ENCODE measurements at regions not wholly inside any gene's neighbourhood (a gene's known extent, or its start where the extent isn't known, plus 50 kb on each side); places are given as distances from the start of the nearest gene placed in this dataset.

DNA sequence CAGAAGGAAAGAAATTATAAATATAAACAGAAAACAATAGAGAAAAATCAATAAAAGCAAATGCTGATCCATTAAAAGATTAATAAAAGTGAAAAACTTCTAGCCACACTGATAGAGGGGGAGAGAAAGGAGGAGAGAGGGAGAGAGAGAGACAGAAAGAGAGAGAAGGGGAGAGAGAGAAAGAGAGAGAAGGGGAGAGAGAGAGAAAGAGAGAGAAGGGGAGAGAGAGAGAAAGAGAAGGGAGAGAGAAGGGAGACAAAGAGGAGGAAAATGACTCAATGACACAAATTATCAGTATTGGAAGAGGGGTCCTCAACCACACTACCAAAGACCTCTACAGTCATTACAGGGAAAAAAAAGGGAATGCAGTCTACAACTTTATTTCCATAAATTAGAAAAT, 94.4 kb upstream of the VIPR2 start:
- H3K9me3 Mint-ChIP-seq, result no peaks in the 10 kb centered on the region
- H3K27me3 Mint-ChIP-seq (ENCODE audit: low read depth), result peaks cover 24% of the 10 kb centered on the region
- H3K4me1 Mint-ChIP-seq (ENCODE audit: low read depth), result no peaks in the 10 kb centered on the region
- ATAC-seq (no peak), DNase-seq (no peak)
- no peaks in the 10 kb centered on the region for H3K36me3 Mint-ChIP-seq (ENCODE audit: insufficient read depth)
- no peak overlapping the region for H3K4me3 Mint-ChIP-seq

DNA sequence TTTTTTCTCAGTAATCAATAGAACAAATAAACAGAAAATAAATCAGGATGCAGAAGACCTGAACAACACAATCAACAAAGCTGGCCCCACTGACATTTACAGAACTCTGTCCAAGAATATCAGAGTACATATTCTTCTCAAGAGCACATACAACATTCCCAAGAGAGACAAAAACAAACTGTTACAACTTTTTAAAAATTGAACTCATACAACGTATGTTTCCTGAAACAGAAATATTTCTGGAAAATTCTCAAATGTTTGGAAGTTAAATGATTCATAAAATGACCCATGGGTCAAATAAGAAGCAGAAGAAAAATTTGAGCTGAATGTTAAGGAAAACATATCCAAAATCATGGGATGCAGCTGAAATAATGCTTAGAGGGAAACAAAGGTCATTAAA, 93.9 kb upstream of the VIPR2 start:
- Mint-ChIP-seq H3K9me3 (no peaks in the 10 kb centered on the region), H3K4me3 (no peak overlapping the region), H3K4me1 (ENCODE audit: low read depth) (no peaks in the 10 kb centered on the region), H3K27me3 (ENCODE audit: low read depth) (peaks cover 23% of the 10 kb centered on the region), H3K36me3 (ENCODE audit: insufficient read depth) (no peaks in the 10 kb centered on the region)
- no peak for DNase-seq
- no peak for ATAC-seq

- Mint-ChIP-seq H3K27me3 (ENCODE audit: low read depth) (peaks cover 21% of the 10 kb centered on the region), H3K4me3 (no peak overlapping the region), H3K36me3 (ENCODE audit: insufficient read depth) (no peaks in the 10 kb centered on the region), H3K4me1 (ENCODE audit: low read depth) (no peaks in the 10 kb centered on the region), H3K9me3 (no peaks in the 10 kb centered on the region)
- ATAC-seq, result no peak
- DNase-seq, result no peak
These were observed 92.5 kb upstream of the VIPR2 start for GRCh38 chr7:159237022-159237653.

DNA sequence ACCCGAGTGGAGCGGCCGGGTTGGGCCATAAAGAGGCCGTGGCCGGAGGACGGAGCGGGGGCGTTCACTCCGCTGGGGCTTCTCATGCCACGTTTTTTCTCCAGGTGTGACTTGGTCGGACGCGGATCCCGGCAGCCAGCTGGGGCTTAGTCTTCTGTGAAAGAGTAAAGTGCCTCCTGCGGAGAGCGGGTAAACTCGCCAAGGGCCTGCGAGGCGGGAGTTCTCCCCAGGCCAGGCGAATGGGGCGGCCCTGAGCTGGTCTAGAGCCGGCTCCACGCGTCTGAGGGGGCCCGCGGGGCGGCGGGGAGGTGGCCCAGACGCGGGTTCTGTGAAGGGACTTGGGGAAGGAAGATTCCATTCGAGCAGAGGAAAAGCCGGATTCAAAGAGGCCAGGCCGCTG, 86.3 kb upstream of the VIPR2 start:
- Mint-ChIP-seq H3K27me3 (ENCODE audit: low read depth) (peaks cover 3% of the 10 kb centered on the region), H3K36me3 (ENCODE audit: insufficient read depth) (no peaks in the 10 kb centered on the region), H3K4me1 (ENCODE audit: low read depth) (no peaks in the 10 kb centered on the region), H3K9me3 (no peaks in the 10 kb centered on the region), H3K4me3 (no peak overlapping the region)
- DNase-seq, result no peak
- no peak for ATAC-seq

- Mint-ChIP-seq H3K4me1 (ENCODE audit: low read depth) (no peaks in the 10 kb centered on the region), H3K9me3 (no peaks in the 10 kb centered on the region), H3K27me3 (ENCODE audit: low read depth) (no peaks in the 10 kb centered on the region), H3K36me3 (ENCODE audit: insufficient read depth) (no peaks in the 10 kb centered on the region), H3K4me3 (no peak overlapping the region)
- no peak for ATAC-seq
- DNase-seq, result no peak
These were observed 85.2 kb upstream of the VIPR2 start for GRCh38 chr7:159229683-159230475.

DNA sequence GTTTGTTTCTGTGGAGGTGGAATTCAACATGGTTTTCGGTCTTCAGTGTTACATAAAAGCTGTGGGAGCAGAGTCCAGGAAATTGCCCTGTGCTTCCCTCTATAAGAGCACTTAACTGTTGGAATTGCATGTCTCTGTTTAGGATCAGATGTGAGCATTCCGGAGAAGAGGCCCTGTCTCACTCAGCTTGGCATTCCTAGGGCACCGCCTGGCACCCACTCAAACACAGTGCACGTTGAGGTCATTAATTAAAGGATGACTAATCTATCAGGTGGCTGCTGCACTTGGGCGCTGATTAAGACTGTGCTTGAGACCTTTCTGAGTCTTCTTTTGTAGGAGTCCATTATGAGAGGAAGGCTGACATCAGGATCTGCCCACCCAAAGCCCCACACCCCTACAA, 82.8 kb upstream of the VIPR2 start:
- no peaks in the 10 kb centered on the region for H3K36me3 Mint-ChIP-seq (ENCODE audit: insufficient read depth)

GRCh38 chr7:159226011-159226702, 81.5 kb upstream of the VIPR2 start:
- no peaks in the 10 kb centered on the region for H3K4me1 Mint-ChIP-seq (ENCODE audit: low read depth)
- DNase-seq, result no peak
- ATAC-seq, result no peak
- H3K27me3 Mint-ChIP-seq (ENCODE audit: low read depth), result no peaks in the 10 kb centered on the region
- no peaks in the 10 kb centered on the region for H3K36me3 Mint-ChIP-seq (ENCODE audit: insufficient read depth)
- no peaks in the 10 kb centered on the region for H3K9me3 Mint-ChIP-seq
- H3K4me3 Mint-ChIP-seq, result no peak overlapping the region

More for the DNA sequence above, 82.8 kb upstream of the VIPR2 start:
- DNase-seq, result no peak
- no peak overlapping the region for H3K4me3 Mint-ChIP-seq
- no peak for ATAC-seq
- H3K27me3 Mint-ChIP-seq (ENCODE audit: low read depth), result no peaks in the 10 kb centered on the region
- H3K4me1 Mint-ChIP-seq (ENCODE audit: low read depth), result no peaks in the 10 kb centered on the region
- H3K9me3 Mint-ChIP-seq, result no peaks in the 10 kb centered on the region

GRCh38 chr7:159218607-159219006, 73.9 kb upstream of the VIPR2 start:
- Mint-ChIP-seq H3K4me1 (ENCODE audit: low read depth) (no peaks in the 10 kb centered on the region), H3K9me3 (no peaks in the 10 kb centered on the region), H3K36me3 (ENCODE audit: insufficient read depth) (no peaks in the 10 kb centered on the region), H3K4me3 (no peak overlapping the region), H3K27me3 (ENCODE audit: low read depth) (peaks cover 6% of the 10 kb centered on the region)
- ATAC-seq, result no peak
- DNase-seq, result no peak

DNA sequence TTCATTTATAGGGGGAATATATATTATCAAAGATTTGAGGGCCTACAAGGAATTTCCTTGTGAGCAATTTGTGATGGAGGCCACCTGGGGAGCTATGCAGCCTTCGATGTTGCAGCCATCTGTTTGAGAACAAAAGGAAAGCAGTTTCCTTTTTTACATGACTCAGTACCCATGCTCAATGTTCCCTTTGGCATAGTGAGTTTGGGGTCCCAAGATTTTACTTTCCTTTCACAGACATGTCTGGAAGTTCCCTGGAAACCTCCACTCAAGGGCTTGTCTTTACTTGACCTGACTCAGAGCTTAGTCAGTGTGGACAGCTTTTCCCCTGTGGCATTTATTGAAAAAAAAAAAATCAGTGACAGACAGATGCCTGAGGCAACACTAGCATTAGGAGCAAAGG, 73.5 kb upstream of the VIPR2 start:
- H3K27me3 Mint-ChIP-seq (ENCODE audit: low read depth), result peaks cover 6% of the 10 kb centered on the region
- H3K4me1 Mint-ChIP-seq (ENCODE audit: low read depth), result no peaks in the 10 kb centered on the region
- DNase-seq, result no peak
- H3K36me3 Mint-ChIP-seq (ENCODE audit: insufficient read depth), result no peaks in the 10 kb centered on the region
- H3K4me3 Mint-ChIP-seq, result no peak overlapping the region
- H3K9me3 Mint-ChIP-seq, result no peaks in the 10 kb centered on the region
- no peak for ATAC-seq

DNA sequence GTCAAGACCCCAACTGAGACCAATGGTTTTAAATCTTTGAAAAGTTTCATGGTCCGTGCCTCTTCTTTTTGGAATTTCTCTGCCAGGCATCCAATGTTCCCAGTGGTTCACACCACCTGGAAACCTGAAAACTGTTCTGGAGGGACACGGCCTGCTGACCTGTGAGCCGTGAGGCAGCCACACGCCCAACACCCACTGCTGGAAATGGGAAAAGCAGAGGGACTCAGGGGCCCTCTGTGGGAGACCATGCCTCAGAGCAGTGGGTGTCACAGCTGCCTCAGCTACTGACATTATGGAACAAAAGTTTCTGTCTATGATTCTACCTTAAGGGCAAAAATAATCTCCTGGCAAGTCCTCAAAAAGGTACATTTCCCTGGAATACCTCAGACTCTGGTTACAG, 70.4 kb upstream of the VIPR2 start:
- Mint-ChIP-seq H3K9me3 (no peaks in the 10 kb centered on the region), H3K4me3 (no peak overlapping the region), H3K27me3 (ENCODE audit: low read depth) (peaks cover 6% of the 10 kb centered on the region), H3K36me3 (ENCODE audit: insufficient read depth) (no peaks in the 10 kb centered on the region), H3K4me1 (ENCODE audit: low read depth) (peaks cover 4% of the 10 kb centered on the region)
- DNase-seq, result no peak
- ATAC-seq, result no peak

GRCh38 chr7:159213253-159213652, 68.6 kb upstream of the VIPR2 start:
- Mint-ChIP-seq H3K4me1 (ENCODE audit: low read depth) (peaks cover 4% of the 10 kb centered on the region), H3K36me3 (ENCODE audit: insufficient read depth) (no peaks in the 10 kb centered on the region), H3K4me3 (no peak overlapping the region), H3K27me3 (ENCODE audit: low read depth) (peaks cover 6% of the 10 kb centered on the region), H3K9me3 (no peaks in the 10 kb centered on the region)
- ATAC-seq, result no peak
- DNase-seq, result no peak

- no peaks in the 10 kb centered on the region for H3K9me3 Mint-ChIP-seq
- DNase-seq (no peak), ATAC-seq (no peak)
- H3K4me1 Mint-ChIP-seq (ENCODE audit: low read depth), result peaks cover 4% of the 10 kb centered on the region
- no peaks in the 10 kb centered on the region for H3K36me3 Mint-ChIP-seq (ENCODE audit: insufficient read depth)
- H3K27me3 Mint-ChIP-seq (ENCODE audit: low read depth), result peaks cover 6% of the 10 kb centered on the region
- H3K4me3 Mint-ChIP-seq, result no peak overlapping the region
These were observed 67.6 kb upstream of the VIPR2 start for GRCh38 chr7:159212226-159212625.

DNA sequence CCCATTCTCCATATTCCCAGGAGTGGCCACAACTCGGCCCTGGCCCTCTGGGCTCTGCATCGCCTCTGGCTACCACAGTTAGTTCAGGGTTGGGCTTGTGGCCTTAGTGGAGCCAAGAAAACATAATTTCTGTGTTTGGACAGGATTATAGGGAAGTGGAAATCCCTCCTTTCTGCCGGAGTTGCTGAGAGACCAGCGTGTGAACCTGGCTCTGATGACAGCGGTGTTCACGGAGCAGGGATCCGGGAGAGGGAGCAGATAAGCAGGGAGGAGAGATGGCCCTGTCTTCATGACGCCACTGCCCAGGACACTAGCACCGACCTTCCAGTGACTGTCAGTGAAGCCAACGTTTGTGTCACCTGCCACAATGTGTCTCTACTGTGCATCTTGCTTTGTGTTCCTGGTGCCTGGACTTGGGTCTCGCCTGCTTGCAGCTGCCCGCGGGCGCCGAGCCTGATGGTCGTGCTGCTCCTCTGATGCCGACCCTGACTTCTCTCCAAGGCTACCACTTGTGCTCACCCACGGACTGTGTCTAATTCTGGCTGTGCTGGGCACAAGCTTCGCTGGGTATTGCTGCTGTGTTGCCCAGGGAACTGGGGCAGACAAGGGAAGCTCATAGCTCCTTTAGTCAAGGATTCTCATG, 67.0 kb upstream of the VIPR2 start:
- DNase-seq, result no peak
- Mint-ChIP-seq H3K4me3 (no peak overlapping the region), H3K36me3 (ENCODE audit: insufficient read depth) (no peaks in the 10 kb centered on the region), H3K9me3 (no peaks in the 10 kb centered on the region), H3K27me3 (ENCODE audit: low read depth) (peaks cover 3% of the 10 kb centered on the region), H3K4me1 (ENCODE audit: low read depth) (peaks cover 4% of the 10 kb centered on the region)
- ATAC-seq, result no peak

DNA sequence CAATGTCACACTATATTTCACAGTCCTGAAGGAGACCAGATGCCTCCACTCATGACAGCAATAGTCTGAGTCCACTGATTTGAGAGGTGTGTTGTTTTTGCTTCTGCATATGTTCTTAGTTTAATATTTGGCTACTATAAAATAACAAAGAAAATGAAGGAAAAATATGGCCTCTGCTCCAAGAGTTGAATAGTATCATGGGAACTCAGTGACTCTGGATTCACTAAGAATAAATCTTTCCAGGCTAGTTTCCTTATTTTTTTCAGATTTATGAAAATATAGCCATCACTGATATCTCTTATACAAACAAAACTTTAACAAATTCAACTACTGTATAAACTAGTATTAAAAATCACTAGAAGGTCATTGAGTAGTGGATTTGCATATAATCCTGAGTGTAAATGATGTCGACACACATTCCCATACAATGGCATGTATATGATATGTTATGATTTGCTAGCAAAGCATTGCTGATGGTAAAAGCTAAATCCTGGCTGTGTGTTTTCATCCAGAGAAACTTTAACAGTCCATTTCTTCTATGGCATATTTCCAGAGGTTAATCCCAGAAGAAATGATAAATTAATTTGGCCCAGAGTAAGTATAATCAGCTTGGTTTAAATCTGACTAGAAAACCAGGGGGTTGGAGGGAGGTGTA, 66.0 kb upstream of the VIPR2 start:
- no peak for DNase-seq
- ATAC-seq, result no peak
- Mint-ChIP-seq H3K9me3 (no peaks in the 10 kb centered on the region), H3K27me3 (ENCODE audit: low read depth) (peaks cover 3% of the 10 kb centered on the region), H3K4me1 (ENCODE audit: low read depth) (peaks cover 6% of the 10 kb centered on the region), H3K4me3 (no peak overlapping the region), H3K36me3 (ENCODE audit: insufficient read depth) (no peaks in the 10 kb centered on the region)

All from activated T-cell treated with anti-CD3 and anti-CD28 coated beads, Interleukin-2, amount 50 U/mL, for 4 hours (primary cell).